Psoas muscle (tissue), 7 donors: ENCODE measurements at regions not wholly inside any gene's neighbourhood (a gene's known extent, or its start where the extent isn't known, plus 50 kb on each side); places are given as distances from the start of the nearest gene placed in this dataset.

ENCODE experiments used
- ATAC-seq, 4 donors: fragments of 200-7000 bp; cut with Tn5 transposase; one replicate each; pipeline ENCODE4 v1.9.1; 2020; ENCODE audit warnings: moderate library complexity in 3 of 4, mild to moderate bottlenecking in 2 of 4
- DNase-seq, 2 donors: peaks; one replicate each; pipeline ENCODE4 v3.0.0-alpha.2; 2020
- H3K27ac ChIP-seq: fragments of 200-600 bp; one replicate; pipeline ENCODE4 v1.8.0; 2022
- H3K27me3 ChIP-seq, 3 donors: fragments of 200-600 bp in 1 of 3; one replicate each; pipeline versions ENCODE4 v1.6.1 to v1.8.0; 2013 to 2022; ENCODE audit warnings: low read length in 2 of 3, mild to moderate bottlenecking in 2 of 3, moderate library complexity in 1 of 3; ENCODE audit not compliant: insufficient read depth in 3 of 3
- H3K36me3 ChIP-seq, 2 donors: fragments of 200-600 bp in 1 of 2; one replicate each; pipeline versions ENCODE4 v1.6.1 to v1.8.0; 2013 to 2022; ENCODE audit warnings: low read depth in 1 of 2, mild to moderate bottlenecking in 1 of 2, moderate library complexity in 1 of 2; ENCODE audit not compliant: insufficient read depth in 1 of 2
- H3K4me1 ChIP-seq: fragments of 200-600 bp; one replicate; pipeline ENCODE4 v1.8.0; 2022
- H3K4me3 ChIP-seq: fragments of 200-600 bp; one replicate; pipeline ENCODE4 v1.8.0; 2022; ENCODE audit warnings: mild to moderate bottlenecking
- H3K9me3 ChIP-seq: fragments of 200-600 bp; one replicate; pipeline ENCODE4 v1.8.0; 2022
- WGBS, 3 donors: extraction: QIAGEN DNeasy Blood & Tissue Kit; methylation state at CpG; one replicate each; pipeline versions ENCODE4 v1.1.6 to v1.1.7; 2013; 5-methylcytosine and 5-hydroxymethylcytosine counted together
- intact Hi-C, 2 donors: fragments of 100-400 bp; cut with DNase I; formaldehyde crosslinking; loops; one replicate each; pipeline versions ENCODE4 v1.11.0 to v1.14.2; 2022
- TF ChIP-seq, protein P1 (sequence below): fragments of 200-600 bp; IDR thresholded peaks from one replicate; pipeline ENCODE4 v1.8.0; 2022; ENCODE audit warnings: antibody characterized with exemption
- donor health status: healthy with polysubstance abuse.
- donor health status: DM: no; HTN: no; CAD: no; lungs with moderate emphysema.
- donor health status: Bipolar disorder and iron deficiency.
- donor health status: healthy.
- donor health status: DM: yes; HTN: yes; CAD: no.
- donor health status: DM: no; HTN: no; CAD: no.
- donor health status: DM: yes; HTN: yes; CAD: no.

GRCh38 chr12:94753036-94753679, 102.8 kb upstream of the TMCC3 start:
- no peaks in the 10 kb centered on the region for H3K9me3 ChIP-seq
- TF ChIP-seq, protein P1, sequence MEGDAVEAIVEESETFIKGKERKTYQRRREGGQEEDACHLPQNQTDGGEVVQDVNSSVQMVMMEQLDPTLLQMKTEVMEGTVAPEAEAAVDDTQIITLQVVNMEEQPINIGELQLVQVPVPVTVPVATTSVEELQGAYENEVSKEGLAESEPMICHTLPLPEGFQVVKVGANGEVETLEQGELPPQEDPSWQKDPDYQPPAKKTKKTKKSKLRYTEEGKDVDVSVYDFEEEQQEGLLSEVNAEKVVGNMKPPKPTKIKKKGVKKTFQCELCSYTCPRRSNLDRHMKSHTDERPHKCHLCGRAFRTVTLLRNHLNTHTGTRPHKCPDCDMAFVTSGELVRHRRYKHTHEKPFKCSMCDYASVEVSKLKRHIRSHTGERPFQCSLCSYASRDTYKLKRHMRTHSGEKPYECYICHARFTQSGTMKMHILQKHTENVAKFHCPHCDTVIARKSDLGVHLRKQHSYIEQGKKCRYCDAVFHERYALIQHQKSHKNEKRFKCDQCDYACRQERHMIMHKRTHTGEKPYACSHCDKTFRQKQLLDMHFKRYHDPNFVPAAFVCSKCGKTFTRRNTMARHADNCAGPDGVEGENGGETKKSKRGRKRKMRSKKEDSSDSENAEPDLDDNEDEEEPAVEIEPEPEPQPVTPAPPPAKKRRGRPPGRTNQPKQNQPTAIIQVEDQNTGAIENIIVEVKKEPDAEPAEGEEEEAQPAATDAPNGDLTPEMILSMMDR: no peak
- 46 to 60% (median 47%) methylated on average over 7 of the region's 7 CpGs for WGBS, 3 donors
- no peak overlapping the region for H3K27ac ChIP-seq
- H3K4me3 ChIP-seq: no peak overlapping the region
- peak; percentile 61 to 73 (median 70) for ATAC-seq
- intact Hi-C loops: no loop called here
- H3K27me3 ChIP-seq: no peaks in the 10 kb centered on the region
- no peaks in the 10 kb centered on the region for H3K36me3 ChIP-seq
- H3K4me1 ChIP-seq: no peaks in the 10 kb centered on the region
- DNase-seq: peak; percentile 38 to 61

DNA sequence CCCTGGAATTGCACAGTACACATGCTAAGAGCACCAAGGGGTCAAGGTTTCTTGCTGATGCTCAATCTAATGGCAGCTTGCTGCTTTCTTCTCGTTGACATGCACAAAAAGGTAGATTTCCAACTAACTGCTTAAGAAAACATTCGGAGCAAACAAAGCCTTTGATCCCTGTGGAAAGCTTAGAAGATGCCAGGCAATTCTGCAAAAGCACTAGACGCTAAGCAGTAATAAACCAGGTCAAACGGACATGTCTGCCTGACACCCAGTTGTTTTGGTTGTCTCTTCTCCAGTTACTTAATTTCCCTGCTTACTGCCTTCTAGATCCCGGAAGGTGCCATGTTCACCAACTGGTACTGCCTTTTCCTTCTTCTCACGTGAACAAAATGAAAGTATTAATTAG, 100.5 kb upstream of the TMCC3 start:
- ATAC-seq (no peak), DNase-seq (no peak)
- no peak overlapping the region for H3K27ac ChIP-seq
- intact Hi-C loops: no loop called here
- H3K4me3 ChIP-seq: no peak overlapping the region
- H3K27me3 ChIP-seq: no peaks in the 10 kb centered on the region
- no peaks in the 10 kb centered on the region for H3K4me1 ChIP-seq
- no peaks in the 10 kb centered on the region for H3K36me3 ChIP-seq
- 44 to 59% (median 51%) methylated on average over 6 of the region's 6 CpGs for WGBS, 3 donors
- no peaks in the 10 kb centered on the region for H3K9me3 ChIP-seq
- TF ChIP-seq, protein P1: no peak

GRCh38 chr12:94749890-94750289, 99.5 kb upstream of the TMCC3 start:
- intact Hi-C loops: no loop called here
- TF ChIP-seq, protein P1: no peak
- Histone ChIP-seq H3K4me1 (no peaks in the 10 kb centered on the region), H3K4me3 (no peak overlapping the region), H3K36me3 (no peaks in the 10 kb centered on the region), H3K9me3 (no peaks in the 10 kb centered on the region), H3K27ac (no peak overlapping the region), H3K27me3 (no peaks in the 10 kb centered on the region)
- ATAC-seq (no peak), DNase-seq (no peak)
- WGBS, 3 donors: 80 to 99% (median 88%) methylated on average over 6 of the region's 6 CpGs

DNA sequence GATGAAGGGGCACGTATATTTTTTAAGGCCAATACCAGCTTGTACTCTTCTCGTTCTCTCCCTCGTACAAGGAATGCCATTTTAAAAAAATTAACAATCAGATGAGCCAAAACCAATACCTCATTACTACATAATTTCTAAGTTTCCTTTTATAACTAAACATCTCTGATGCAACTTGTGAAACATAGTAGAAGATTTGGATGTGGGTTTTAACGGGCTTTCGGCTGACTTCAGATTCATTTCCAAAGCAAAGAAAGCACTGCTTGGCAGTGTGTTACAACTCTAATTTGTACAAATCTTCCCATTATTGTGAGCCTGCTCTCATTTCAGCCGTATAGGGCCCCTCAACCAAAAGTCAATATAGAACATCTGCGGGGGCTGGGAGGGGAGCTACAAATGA, 99.1 kb upstream of the TMCC3 start:
- Histone ChIP-seq H3K27me3 (no peaks in the 10 kb centered on the region), H3K36me3 (no peaks in the 10 kb centered on the region), H3K27ac (no peak overlapping the region), H3K9me3 (no peaks in the 10 kb centered on the region), H3K4me1 (no peaks in the 10 kb centered on the region), H3K4me3 (no peak overlapping the region)
- 91 to 94% (median 93%) methylated on average over 7 of the region's 7 CpGs for WGBS, 3 donors
- ATAC-seq (no peak), DNase-seq (no peak)
- TF ChIP-seq, protein P1: no peak
- intact Hi-C loops: no loop called here
